ENCODE measurements at regions not wholly inside any gene's neighbourhood (a gene's known extent, or its start where the extent isn't known, plus 50 kb on each side); places are given as distances from the start of the nearest gene placed in this dataset.

- Mint-ChIP-seq H3K4me1 (ENCODE audit: unreplicated experiment) (no peaks in the 10 kb centered on the region), H3K4me3 (ENCODE audit: unreplicated experiment) (no peak overlapping the region), H3K9me3 (ENCODE audit: unreplicated experiment) (no peaks in the 10 kb centered on the region), H3K27ac (ENCODE audit: unreplicated experiment) (no peak overlapping the region), H3K27me3 (ENCODE audit: unreplicated experiment) (no peaks in the 10 kb centered on the region), H3K36me3 (ENCODE audit: unreplicated experiment) (no peaks in the 10 kb centered on the region)
- no peak for DNase-seq (ENCODE audit: extremely low spot score, unreplicated experiment)
- TF ChIP-seq CTCF (IDR thresholded peaks at IDR 0.05) = no peak
These were observed 282.5 kb upstream of the IRX4 start for GRCh38 chr5:2165203-2165602.

- H3K9me3 Mint-ChIP-seq (ENCODE audit: unreplicated experiment) = no peaks in the 10 kb centered on the region
- TF ChIP-seq CTCF (IDR thresholded peaks at IDR 0.05) = no peak
- H3K4me1 Mint-ChIP-seq (ENCODE audit: unreplicated experiment) = no peaks in the 10 kb centered on the region
- H3K4me3 Mint-ChIP-seq (ENCODE audit: unreplicated experiment) = no peak overlapping the region
- DNase-seq (ENCODE audit: extremely low spot score, unreplicated experiment) = no peak
- H3K27ac Mint-ChIP-seq (ENCODE audit: unreplicated experiment) = no peak overlapping the region
- no peaks in the 10 kb centered on the region for H3K27me3 Mint-ChIP-seq (ENCODE audit: unreplicated experiment)
- no peaks in the 10 kb centered on the region for H3K36me3 Mint-ChIP-seq (ENCODE audit: unreplicated experiment)
These were observed 281.9 kb upstream of the IRX4 start for GRCh38 chr5:2164586-2164985.

GRCh38 chr5:2163940-2164490 lies 281.3 kb upstream of the IRX4 start:
- Mint-ChIP-seq H3K4me3 (ENCODE audit: unreplicated experiment) (no peak overlapping the region), H3K27me3 (ENCODE audit: unreplicated experiment) (no peaks in the 10 kb centered on the region), H3K9me3 (ENCODE audit: unreplicated experiment) (no peaks in the 10 kb centered on the region), H3K36me3 (ENCODE audit: unreplicated experiment) (no peaks in the 10 kb centered on the region), H3K4me1 (ENCODE audit: unreplicated experiment) (no peaks in the 10 kb centered on the region), H3K27ac (ENCODE audit: unreplicated experiment) (no peak overlapping the region)
- no peak for TF ChIP-seq CTCF (IDR thresholded peaks at IDR 0.05)
- DNase-seq (ENCODE audit: extremely low spot score, unreplicated experiment) = no peak

- H3K9me3 Mint-ChIP-seq (ENCODE audit: unreplicated experiment) = no peaks in the 10 kb centered on the region
- no peak for DNase-seq (ENCODE audit: extremely low spot score, unreplicated experiment)
- H3K27ac Mint-ChIP-seq (ENCODE audit: unreplicated experiment) = no peak overlapping the region
- H3K36me3 Mint-ChIP-seq (ENCODE audit: unreplicated experiment) = no peaks in the 10 kb centered on the region
- H3K27me3 Mint-ChIP-seq (ENCODE audit: unreplicated experiment) = no peaks in the 10 kb centered on the region
- no peak overlapping the region for H3K4me3 Mint-ChIP-seq (ENCODE audit: unreplicated experiment)
- no peaks in the 10 kb centered on the region for H3K4me1 Mint-ChIP-seq (ENCODE audit: unreplicated experiment)
- TF ChIP-seq CTCF (IDR thresholded peaks at IDR 0.05) = no peak
These were observed 280.5 kb upstream of the IRX4 start for GRCh38 chr5:2163060-2163856.

- no peak for TF ChIP-seq CTCF (IDR thresholded peaks at IDR 0.05)
- H3K27ac Mint-ChIP-seq (ENCODE audit: unreplicated experiment) = no peak overlapping the region
- H3K27me3 Mint-ChIP-seq (ENCODE audit: unreplicated experiment) = no peaks in the 10 kb centered on the region
- no peaks in the 10 kb centered on the region for H3K36me3 Mint-ChIP-seq (ENCODE audit: unreplicated experiment)
- H3K4me3 Mint-ChIP-seq (ENCODE audit: unreplicated experiment) = no peak overlapping the region
- no peaks in the 10 kb centered on the region for H3K9me3 Mint-ChIP-seq (ENCODE audit: unreplicated experiment)
- no peaks in the 10 kb centered on the region for H3K4me1 Mint-ChIP-seq (ENCODE audit: unreplicated experiment)
- DNase-seq (ENCODE audit: extremely low spot score, unreplicated experiment) = no peak
These were observed 278.1 kb upstream of the IRX4 start for GRCh38 chr5:2160811-2161210.
